GM12878 (cell line): ENCODE measurements at regions not wholly inside any gene's neighbourhood (a gene's known extent, or its start where the extent isn't known, plus 50 kb on each side); places are given as distances from the start of the nearest gene placed in this dataset.

Source experiments
- ATAC-seq: fragments of 200-7000 bp; cut with Tn5 transposase; 3 replicates; pipeline ENCODE4 v1.9.1; 2020; ENCODE audit warnings: mild to moderate bottlenecking, moderate library complexity
- BruUV-seq: library from RNA; stranded (reverse); fragments of 400-500 nt; replicated peaks from 2 replicates; lab custom pipeline; 2021; lab: Mats Ljungman, UMichigan
- CTCF ChIA-PET: fragments of 300-600 bp; sonication (Branson Sonifier 250); formaldehyde crosslinking; extraction: SDS; loops from one replicate; lab custom pipeline; 2021; ENCODE audit warnings: inconsistent platforms; lab: Yijun Ruan, JAX
- POLR2A ChIA-PET: fragments of 350-600 bp; formaldehyde crosslinking; extraction: SDS; loops from one replicate; lab custom pipeline; 2021; ENCODE audit warnings: inconsistent platforms; lab: Charles Lee
- RAD21 ChIA-PET: fragments of 300-600 bp; sonication (Branson Sonifier 250); formaldehyde crosslinking; loops from one replicate; lab custom pipeline; 2023; ENCODE audit warnings: antibody characterized with exemption; ENCODE audit not compliant: unreplicated experiment; lab: Charles Lee
- SMC1A ChIA-PET: fragments of 300-600 bp; sonication (Branson Sonifier 250); formaldehyde crosslinking; loops from one replicate; lab custom pipeline; 2023; ENCODE audit not compliant: unreplicated experiment, uncharacterized antibody; lab: Charles Lee
- DNase-seq: peaks from one replicate; pipeline ENCODE4 v3.0.0-alpha.2; 2011; ENCODE audit warnings: low read depth, low spot score
- FAIRE-seq: peaks from 3 replicates; lab custom pipeline; 2011; peaks lifted over from hg19 to GRCh38; lab: Jason Lieb, UNC
- H2AFZ ChIP-seq: 2 replicates; pipeline ENCODE4 v1.6.0; 2011; ENCODE audit warnings: low read depth, low read length, control low read depth; ENCODE audit not compliant: control insufficient read depth
- H3K27ac ChIP-seq: 2 replicates; pipeline ENCODE4 v1.5.1; 2011; ENCODE audit warnings: control low read depth; ENCODE audit not compliant: control insufficient read depth, insufficient read depth
- H3K27me3 ChIP-seq, 2 experiments: replicated peaks in 1 of 2; 2 replicates each; pipeline versions ENCODE4 v1.6.0 to v1.6.1; 2011; ENCODE audit warnings: low read length in 1 of 2; ENCODE audit not compliant: control insufficient read depth in 2 of 2, insufficient read depth in 2 of 2
- H3K36me3 ChIP-seq, 2 experiments: 2 replicates each; pipeline ENCODE4 v1.5.1; 2011; ENCODE audit warnings: low read length in 1 of 2; ENCODE audit not compliant: control insufficient read depth in 2 of 2, insufficient read depth in 2 of 2
- H3K4me1 ChIP-seq: 2 replicates; pipeline ENCODE4 v1.6.1; 2011; ENCODE audit warnings: mild to moderate bottlenecking, low read length, moderate library complexity, mixed read lengths; ENCODE audit not compliant: control insufficient read depth, insufficient read depth
- H3K4me2 ChIP-seq: 2 replicates; pipeline ENCODE4 v1.6.0; 2011; ENCODE audit warnings: control low read depth; ENCODE audit not compliant: control insufficient read depth, insufficient read depth
- H3K4me3 ChIP-seq: fragments of 200-600 bp; sonication (generic); 2 replicates; pipeline ENCODE4 v1.5.1; 2016
- H3K79me2 ChIP-seq: 2 replicates; pipeline ENCODE4 v1.6.0; 2011; ENCODE audit warnings: low read length; ENCODE audit not compliant: control insufficient read depth, insufficient read depth
- H3K9ac ChIP-seq: 2 replicates; pipeline ENCODE4 v1.8.0; 2011; ENCODE audit warnings: low read length, control low read depth, mixed read lengths; ENCODE audit not compliant: control insufficient read depth, insufficient read depth
- H3K9me3 ChIP-seq: replicated peaks from 3 replicates; pipeline ENCODE4 v1.5.1; 2011; ENCODE audit warnings: mild to moderate bottlenecking, low read length; ENCODE audit not compliant: control insufficient read depth, insufficient read depth
- H4K20me1 ChIP-seq: 2 replicates; pipeline ENCODE4 v1.6.0; 2011; ENCODE audit not compliant: control insufficient read depth, insufficient read depth
- JUNB ChIP-seq: IDR thresholded peaks from 2 replicates; pipeline ENCODE4 v1.6.1; 2016; ENCODE audit warnings: antibody characterized with exemption, mild to moderate bottlenecking
- NFXL1 ChIP-seq: fragments of 450-650 bp; IDR thresholded peaks from 2 replicates; pipeline ENCODE4 v1.6.1; 2017; ENCODE audit warnings: antibody characterized with exemption, mild to moderate bottlenecking, borderline replicate concordance
- NFYB ChIP-seq: IDR thresholded peaks from 2 replicates; pipeline ENCODE4 v1.6.1; 2011; ENCODE audit warnings: low read depth, mild to moderate bottlenecking, low read length, improper control_type of control experiment, moderate library complexity; ENCODE audit not compliant: insufficient read depth
- PKNOX1 ChIP-seq: fragments of 450-650 bp; IDR thresholded peaks from 2 replicates; pipeline ENCODE4 v1.6.1; 2016; ENCODE audit warnings: mild to moderate bottlenecking
- REST ChIP-seq: IDR thresholded peaks from 2 replicates; pipeline ENCODE4 v1.6.1; 2012; ENCODE audit warnings: mild to moderate bottlenecking, low read depth, low read length
- SUPT20H ChIP-seq: IDR thresholded peaks from 2 replicates; pipeline ENCODE4 v1.6.1; 2011; ENCODE audit warnings: low read depth, mild to moderate bottlenecking, low read length, moderate library complexity, borderline replicate concordance; ENCODE audit not compliant: control insufficient read depth
- WGBS: methylation state at CpG from one replicate; pipeline ENCODE4 v1.1.6; 2016; ENCODE audit warnings: low lambda C conversion rate; ENCODE audit not compliant: insufficient replicate concordance, insufficient coverage; ENCODE audit errors: missing lambda C conversion rate; 5-methylcytosine and 5-hydroxymethylcytosine counted together
- in situ Hi-C: fragments of 300-500 bp; cut with MboI; formaldehyde crosslinking; loops from 9 replicates; pipeline ENCODE4 v1.14.3; 2018; ENCODE audit warnings: mixed read lengths
- intact Hi-C: fragments of 100-400 bp; cut with micrococcal nuclease; formaldehyde crosslinking; loops from one replicate; pipeline ENCODE4 v1.14.2; 2022; ENCODE audit not compliant: unreplicated experiment

GRCh38 chr1:81578867-81579266 lies 221.9 kb upstream of the ADGRL2 start (continued):
- TF ChIP-seq REST (no peak), JUNB (no peak)
- TF ChIP-seq, all 136 proteins: peak for 0

- ChIA-PET RAD21 (interaction anchor here (0.9 to 1.4 kb wide), 3 partner anchors 9 to 28 kb away, joined by 3 to 4 read pairs (median 4); no protein-coding TSS in a partner anchor), CTCF (interaction anchor here (1.2 kb wide), 1 partner anchor 20 kb away, joined by 5 read pairs; no protein-coding TSS in a partner anchor), POLR2A (no interaction called here), SMC1A (interaction anchor here (1.1 to 18.8 kb wide), 7 partner anchors 10 to 184 kb away, joined by 3 to 210 read pairs (median 6); no protein-coding TSS in a partner anchor)
- H2AFZ ChIP-seq = no peak overlapping the region
- H3K4me2 ChIP-seq = no peak overlapping the region
- no peaks in the 10 kb centered on the region for H4K20me1 ChIP-seq
- no peaks in the 10 kb centered on the region for H3K4me1 ChIP-seq
- H3K36me3 ChIP-seq = no peaks in the 10 kb centered on the region
- H3K27me3 ChIP-seq = peaks cover 0 to 3% of the 10 kb centered on the region in 2 experiments; a peak in 2 of 4 replicates
- no peaks in the 10 kb centered on the region for H3K79me2 ChIP-seq
- H3K9ac ChIP-seq = no peak overlapping the region
- in situ Hi-C loops (no loop called here), intact Hi-C loops (no loop called here)
- WGBS = 45% methylated on average over 7 of the region's 7 CpGs
- no peak for FAIRE-seq
- no peak for TF ChIP-seq SUPT20H
- peak; percentile 27; the same call in 1 of the 2 replicates for TF ChIP-seq PKNOX1
- no peak for TF ChIP-seq NFYB
- TF ChIP-seq NFXL1 = no peak
- TF ChIP-seq, all 136 proteins: peak for 1
- H3K4me3 ChIP-seq = no peak overlapping the region
- ATAC-seq (no peak), DNase-seq (no peak)
- H3K9me3 ChIP-seq = no peaks in the 10 kb centered on the region
- BruUV-seq = no TSS peak
- no peak overlapping the region for H3K27ac ChIP-seq
Measured at GRCh38 chr1:81577004-81577697, 223.6 kb upstream of the ADGRL2 start.
